GM12891 (cell line): ENCODE measurements at regions not wholly inside any gene's neighbourhood (a gene's known extent, or its start where the extent isn't known, plus 50 kb on each side); places are given as distances from the start of the nearest gene placed in this dataset.

Experiments
- DNase-seq: peaks from one replicate; pipeline ENCODE4 v3.0.0; 2011; ENCODE audit warnings: low spot score; ENCODE audit not compliant: insufficient read length
- FAIRE-seq: peaks from 2 replicates; lab custom pipeline; 2011; peaks lifted over from hg19 to GRCh38; lab: Jason Lieb, UNC
- PAX5 ChIP-seq: IDR thresholded peaks from 2 replicates; pipeline ENCODE4 v1.6.1; 2011; ENCODE audit warnings: low read length, moderate library complexity, mild to moderate bottlenecking; ENCODE audit not compliant: insufficient read depth, severe bottlenecking
- POLR2A ChIP-seq: IDR thresholded peaks from 2 replicates; pipeline ENCODE4 v1.6.1; 2011; ENCODE audit warnings: low read depth, low read length, control low read depth
- POLR2AphosphoS5 ChIP-seq: IDR thresholded peaks from 2 replicates; pipeline ENCODE4 v1.6.1; 2011; ENCODE audit warnings: low read depth, low read length, control low read depth
- POU2F2 ChIP-seq: IDR thresholded peaks from 2 replicates; pipeline ENCODE4 v1.6.1; 2011; ENCODE audit warnings: low read depth, mild to moderate bottlenecking, control low read depth, low read length, moderate library complexity
- SPI1 ChIP-seq: IDR thresholded peaks from 2 replicates; pipeline ENCODE4 v1.6.1; 2011; ENCODE audit warnings: low read depth, low read length, control low read depth
- TAF1 ChIP-seq: IDR thresholded peaks from 2 replicates; pipeline ENCODE4 v1.6.1; 2011; ENCODE audit warnings: low read depth, low read length, control low read depth

DNA sequence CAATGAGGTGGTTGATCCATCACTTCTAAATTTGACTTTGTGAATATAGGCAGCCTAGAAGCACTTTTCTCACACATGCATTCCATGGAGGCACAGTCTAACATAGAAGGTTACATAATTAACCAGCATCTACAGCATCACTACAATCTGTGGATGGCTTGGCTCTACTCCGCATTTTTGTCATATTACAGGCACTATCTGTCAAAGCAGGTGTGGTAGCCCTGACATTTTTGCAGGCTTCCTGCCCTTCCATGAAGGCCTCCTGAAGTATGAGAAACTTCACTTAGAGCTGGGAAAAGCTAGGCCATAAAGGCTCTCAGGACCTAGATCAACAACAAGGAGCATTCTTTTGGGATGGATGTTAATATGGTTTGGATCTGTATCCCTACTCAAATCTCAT is 378.0 kb downstream of the ANXA1 start:
- FAIRE-seq (no peak), DNase-seq (no peak)
- no peak for TF ChIP-seq POLR2A
- TF ChIP-seq PAX5 = no peak
- no peak for TF ChIP-seq POLR2AphosphoS5
- no peak for TF ChIP-seq POU2F2
- no peak for TF ChIP-seq SPI1

DNA sequence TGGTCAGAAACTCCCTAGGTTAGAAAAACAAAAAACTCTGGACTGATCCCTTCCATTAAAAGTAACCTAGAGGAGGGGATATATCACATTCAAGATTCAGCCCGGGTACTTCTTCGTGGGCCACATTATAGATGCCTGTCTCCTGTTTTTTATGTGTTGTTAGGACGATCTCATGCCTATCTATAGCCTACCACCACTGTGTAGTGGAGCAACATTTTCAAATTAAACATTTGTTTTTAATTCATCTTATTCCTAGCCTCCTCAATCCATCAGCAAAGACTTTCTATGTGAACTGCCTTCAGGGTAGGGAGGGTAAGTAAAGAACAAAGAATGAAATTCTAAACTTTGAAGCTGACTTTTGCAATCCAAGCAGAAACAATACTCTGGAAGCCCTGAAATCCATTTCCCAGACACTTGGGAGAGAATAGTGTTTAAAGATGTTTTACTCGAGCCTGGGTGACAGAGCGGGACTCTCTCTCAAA is 379.4 kb downstream of the ANXA1 start:
- no peak for TF ChIP-seq PAX5
- TF ChIP-seq SPI1 = no peak
- TF ChIP-seq POLR2AphosphoS5 = no peak
- no peak for TF ChIP-seq POU2F2
- no peak for TF ChIP-seq TAF1
- no peak for TF ChIP-seq POLR2A
- no peak for FAIRE-seq
- no peak for DNase-seq

DNA sequence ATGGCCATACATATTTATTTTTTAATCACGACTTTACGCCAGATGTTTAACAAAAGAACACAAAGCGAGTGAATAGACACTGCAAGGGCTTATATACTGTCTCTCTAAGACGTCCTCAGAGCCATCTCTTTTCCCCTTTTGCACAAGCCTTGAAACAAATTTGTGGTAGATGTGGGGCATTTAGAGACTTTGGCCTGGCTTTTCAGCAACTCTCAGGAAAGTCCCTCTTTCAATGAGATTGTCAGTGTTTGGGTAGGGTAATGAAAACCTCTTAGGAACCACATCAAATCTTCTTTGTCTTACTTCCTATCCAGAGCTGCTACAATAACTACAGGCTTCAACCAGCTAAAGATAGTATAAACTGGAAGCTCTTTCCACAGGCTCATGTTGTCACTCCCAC is 380.0 kb downstream of the ANXA1 start:
- TF ChIP-seq SPI1 (no peak), PAX5 (no peak), POLR2AphosphoS5 (no peak), POU2F2 (no peak), POLR2A (no peak), TAF1 (no peak)
- FAIRE-seq (no peak), DNase-seq (no peak)

DNA sequence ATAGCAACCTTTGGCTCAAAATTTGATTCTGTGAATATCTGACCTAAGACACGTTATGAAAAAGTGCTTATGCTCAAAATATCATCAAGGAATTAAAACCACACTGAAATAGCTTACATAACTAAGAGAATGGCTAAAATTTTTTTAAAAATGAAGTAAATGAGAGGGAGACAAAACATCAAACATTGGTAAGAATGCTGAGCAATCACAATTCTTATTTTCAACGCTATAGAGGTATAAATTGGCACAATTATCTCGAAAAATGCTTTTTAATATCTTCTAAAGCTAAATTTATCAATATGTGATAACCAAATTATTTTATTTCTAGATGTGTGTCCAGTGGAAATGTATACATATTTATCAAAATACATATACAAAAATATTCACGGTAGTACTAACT is 381.3 kb downstream of the ANXA1 start:
- DNase-seq (no peak), FAIRE-seq (no peak)
- TF ChIP-seq SPI1 = no peak

DNA sequence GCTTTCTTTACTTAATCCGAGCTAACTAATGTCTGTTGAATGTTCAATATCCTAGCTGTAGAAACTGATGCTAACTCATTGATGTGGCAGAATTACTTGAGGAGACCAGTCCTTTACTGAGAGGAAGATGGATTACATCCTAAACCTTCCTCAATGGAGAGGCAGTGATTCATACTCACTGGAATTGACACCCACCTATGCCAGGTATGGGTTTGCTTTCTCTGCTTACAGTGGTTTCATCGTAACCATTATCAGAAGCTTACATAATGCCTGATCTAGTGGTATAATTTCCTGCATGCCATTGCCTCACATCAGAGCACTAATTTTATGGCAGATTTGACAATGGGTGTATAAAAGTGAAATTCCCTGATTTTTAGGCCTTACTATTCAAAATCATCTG is 384.7 kb downstream of the ANXA1 start:
- FAIRE-seq (no peak), DNase-seq (no peak)
- TF ChIP-seq SPI1 (no peak), POU2F2 (no peak), POLR2A (no peak), TAF1 (no peak), PAX5 (no peak), POLR2AphosphoS5 (no peak)

DNA sequence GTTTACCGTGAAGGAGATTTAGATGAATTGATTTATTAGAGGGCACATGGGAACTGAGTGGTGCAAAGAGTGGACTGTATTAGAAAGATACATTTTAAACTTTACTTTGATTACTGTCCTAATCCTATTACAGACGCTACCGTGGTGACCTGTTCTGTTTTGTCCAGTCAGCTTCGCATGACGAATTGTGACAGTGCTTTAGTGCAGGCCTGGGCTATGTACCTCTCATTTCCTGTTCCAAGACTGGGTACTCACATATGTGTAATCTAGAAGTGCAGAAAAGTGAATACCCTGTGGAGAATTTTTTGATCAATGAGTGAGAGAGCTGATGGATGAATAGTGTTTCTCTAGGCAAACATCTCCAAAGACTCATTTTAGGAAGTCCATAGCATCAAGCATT is 385.9 kb downstream of the ANXA1 start:
- DNase-seq (no peak), FAIRE-seq (no peak)
- no peak for TF ChIP-seq POU2F2
- no peak for TF ChIP-seq PAX5
- TF ChIP-seq TAF1 = no peak
- TF ChIP-seq POLR2A = no peak

DNA sequence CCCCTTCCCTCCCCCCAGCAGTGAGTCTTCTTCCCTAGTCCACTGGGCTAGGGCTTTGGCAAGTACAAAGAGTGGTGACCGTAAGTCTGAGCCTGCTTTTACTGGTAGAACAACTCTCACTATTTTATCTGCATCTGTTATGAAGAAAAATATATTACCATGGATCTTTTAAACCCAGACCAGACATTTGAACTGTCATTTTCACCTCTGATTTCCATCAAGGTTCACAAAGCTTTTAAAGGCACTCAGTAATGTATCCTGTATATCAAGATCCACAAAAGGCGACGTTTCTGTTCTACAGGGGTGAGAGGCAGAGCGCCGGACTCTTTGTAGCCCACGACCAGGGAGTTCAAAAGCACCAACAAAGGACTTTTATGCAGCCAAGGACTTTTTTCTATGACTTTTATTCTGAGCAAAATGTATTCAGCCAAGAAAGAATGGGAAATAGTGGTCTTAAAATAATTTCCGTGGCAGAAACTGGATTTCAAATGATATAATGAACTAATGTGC is 388.3 kb downstream of the ANXA1 start:
- TF ChIP-seq SPI1 (no peak), POLR2A (no peak), POU2F2 (no peak), PAX5 (no peak), POLR2AphosphoS5 (no peak), TAF1 (no peak)
- FAIRE-seq = no peak

DNA sequence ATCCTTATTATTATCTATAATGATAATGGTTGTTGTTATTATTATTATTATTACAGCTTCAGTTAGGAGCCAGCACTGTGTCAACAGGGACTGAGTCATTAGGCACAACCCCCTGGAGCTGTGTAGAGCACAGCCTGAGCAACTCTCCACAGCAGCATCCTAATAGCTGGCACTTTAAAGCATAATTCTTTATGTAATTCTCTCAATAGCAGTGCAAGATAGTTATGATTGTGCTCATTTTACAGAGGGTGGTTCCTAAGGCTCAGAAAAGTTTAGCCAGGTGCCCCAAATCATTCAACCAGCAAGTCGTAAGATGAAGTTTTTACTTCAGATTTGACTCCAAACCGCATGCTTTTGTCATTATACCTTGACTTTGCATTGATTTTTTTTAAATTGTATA is 390.3 kb downstream of the ANXA1 start:
- no peak for FAIRE-seq
- no peak for DNase-seq
- TF ChIP-seq TAF1 = no peak

More for the DNA sequence above, 388.3 kb downstream of the ANXA1 start:
- DNase-seq = no peak

DNA sequence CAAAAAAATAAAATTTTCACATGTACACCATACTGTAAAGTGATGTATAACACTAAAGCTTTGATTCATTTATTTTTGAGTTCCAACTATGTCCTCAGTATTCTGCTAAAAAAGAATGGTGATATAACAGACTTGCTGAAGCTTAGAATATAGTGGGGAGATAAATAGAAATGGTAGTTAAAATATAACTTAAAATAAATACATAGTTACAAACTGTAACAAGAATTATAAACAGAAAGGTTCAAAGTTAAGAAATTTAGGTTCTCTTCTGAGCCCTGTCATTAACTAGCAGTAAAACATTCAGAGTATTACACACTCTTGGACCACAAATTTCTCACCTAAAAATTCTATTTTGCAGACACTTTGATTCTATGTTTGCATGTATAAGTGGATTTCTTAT is 392.1 kb downstream of the ANXA1 start:
- no peak for FAIRE-seq
- DNase-seq = no peak
- TF ChIP-seq POLR2A (no peak), PAX5 (no peak), POLR2AphosphoS5 (no peak), TAF1 (no peak), POU2F2 (no peak), SPI1 (no peak)

DNA sequence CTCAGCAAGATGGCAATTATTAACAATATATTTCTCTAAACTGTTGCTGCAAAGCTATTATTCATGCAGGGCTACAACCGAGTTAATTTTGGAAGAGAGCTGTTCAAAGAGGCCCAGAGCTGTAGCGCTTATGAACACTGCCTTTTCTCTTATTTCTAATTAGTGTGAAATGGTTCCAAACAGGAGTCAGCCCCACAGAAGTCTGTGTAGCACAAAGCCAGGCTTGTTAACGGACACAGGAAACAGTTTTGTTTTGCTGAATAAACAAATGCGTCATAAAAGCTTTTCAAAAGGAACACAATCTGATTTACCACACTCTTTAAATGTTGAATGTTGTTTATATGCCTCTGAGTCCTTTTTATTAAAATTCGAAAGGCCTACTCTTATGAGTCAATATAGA is 396.5 kb downstream of the ANXA1 start:
- DNase-seq = no peak
- FAIRE-seq = no peak
- TF ChIP-seq POLR2A (no peak), POU2F2 (no peak), POLR2AphosphoS5 (no peak), PAX5 (no peak), SPI1 (no peak), TAF1 (no peak)

DNA sequence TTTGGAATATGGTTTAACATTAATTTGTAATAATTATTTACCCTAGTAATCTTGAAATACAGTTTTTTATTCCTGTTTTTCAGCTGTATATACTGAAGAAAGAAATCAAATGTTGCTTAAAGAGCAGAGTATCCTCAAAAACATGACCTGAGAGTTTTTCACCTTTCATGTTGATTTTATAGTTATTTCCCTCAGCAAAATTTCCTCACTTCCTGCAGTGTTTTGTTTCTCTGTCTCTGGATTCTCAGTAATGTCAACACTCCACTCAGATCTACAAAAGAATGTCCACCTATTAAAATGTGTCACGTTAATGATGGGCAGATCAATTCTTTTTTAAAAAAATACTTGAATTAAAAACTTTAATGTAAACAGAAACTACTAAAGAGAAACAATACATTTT is 398.3 kb downstream of the ANXA1 start:
- FAIRE-seq = no peak
- DNase-seq = no peak
- TF ChIP-seq POU2F2 (no peak), TAF1 (no peak), POLR2AphosphoS5 (no peak), POLR2A (no peak)
